ENCODE measurements at regions not wholly inside any gene's neighbourhood (a gene's known extent, or its start where the extent isn't known, plus 50 kb on each side); places are given as distances from the start of the nearest gene placed in this dataset.
A peak's percentile ranks its signal among the peaks of the same experiment; 100 is the strongest.
"Not testable (repeated sequence)": the region's sequence is repeated elsewhere in the genome, so short reads cannot be mapped to it uniquely, and the experiment has no call there.

- DNase-seq = no peak
Measured at GRCh38 chr11:22078063-22078462, 114.8 kb upstream of the ANO5 start.

- no peak for DNase-seq
Measured at GRCh38 chr11:22079133-22079872, 113.6 kb upstream of the ANO5 start.

GRCh38 chr11:22082178-22082577, 110.7 kb upstream of the ANO5 start:
- no peak for DNase-seq

GRCh38 chr11:22082788-22083187, 110.1 kb upstream of the ANO5 start:
- no peak for DNase-seq

GRCh38 chr11:22084056-22084455, 108.8 kb upstream of the ANO5 start:
- DNase-seq = no peak

- DNase-seq = no peak
Measured at GRCh38 chr11:22084564-22084963, 108.3 kb upstream of the ANO5 start.

GRCh38 chr11:22089609-22090008, 103.3 kb upstream of the ANO5 start:
- DNase-seq = no peak

GRCh38 chr11:22106566-22106965, 86.3 kb upstream of the ANO5 start:
- DNase-seq = no peak

GRCh38 chr11:22115470-22116029, 77.3 kb upstream of the ANO5 start:
- no peak for DNase-seq

GRCh38 chr11:22127981-22128380, 64.9 kb upstream of the ANO5 start:
- DNase-seq = not testable (repeated sequence)

GRCh38 chr11:22130462-22131053, 62.3 kb upstream of the ANO5 start:
- peak; percentile 43 for DNase-seq

- DNase-seq = no peak
Measured at GRCh38 chr11:22133776-22134175, 59.1 kb upstream of the ANO5 start.

GRCh38 chr11:22138264-22138663, 54.6 kb upstream of the ANO5 start:
- DNase-seq = no peak
